Glomerular endothelial cell (primary cell): ENCODE measurements at regions not wholly inside any gene's neighbourhood (a gene's known extent, or its start where the extent isn't known, plus 50 kb on each side); places are given as distances from the start of the nearest gene placed in this dataset.

Source experiments
- DNase-seq: peaks from one replicate; pipeline ENCODE4 v3.0.0-alpha.2; 2011; ENCODE audit warnings: low read depth, low spot score; ENCODE audit errors: extremely low read depth

DNA sequence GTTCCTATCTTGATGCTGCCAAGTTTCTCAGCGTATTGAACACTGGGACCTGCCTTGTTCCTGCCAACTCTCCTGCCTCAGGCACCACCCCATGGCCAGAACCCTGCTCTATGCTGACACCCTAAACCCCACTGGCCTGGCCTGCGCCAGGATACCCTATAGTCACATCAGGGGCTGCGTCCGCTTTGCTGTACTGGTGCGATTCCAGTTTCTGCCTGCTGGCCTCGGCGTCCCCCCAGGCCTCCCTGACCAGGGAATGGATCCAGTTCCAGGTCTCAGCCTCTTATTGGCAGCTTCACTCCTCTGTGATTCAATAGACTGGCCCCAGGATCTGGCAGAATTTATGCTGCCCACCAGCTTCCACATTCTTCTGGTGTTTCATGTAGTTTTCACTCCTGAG, 55.0 kb downstream of the GPR6 start:
- no peak for DNase-seq

DNA sequence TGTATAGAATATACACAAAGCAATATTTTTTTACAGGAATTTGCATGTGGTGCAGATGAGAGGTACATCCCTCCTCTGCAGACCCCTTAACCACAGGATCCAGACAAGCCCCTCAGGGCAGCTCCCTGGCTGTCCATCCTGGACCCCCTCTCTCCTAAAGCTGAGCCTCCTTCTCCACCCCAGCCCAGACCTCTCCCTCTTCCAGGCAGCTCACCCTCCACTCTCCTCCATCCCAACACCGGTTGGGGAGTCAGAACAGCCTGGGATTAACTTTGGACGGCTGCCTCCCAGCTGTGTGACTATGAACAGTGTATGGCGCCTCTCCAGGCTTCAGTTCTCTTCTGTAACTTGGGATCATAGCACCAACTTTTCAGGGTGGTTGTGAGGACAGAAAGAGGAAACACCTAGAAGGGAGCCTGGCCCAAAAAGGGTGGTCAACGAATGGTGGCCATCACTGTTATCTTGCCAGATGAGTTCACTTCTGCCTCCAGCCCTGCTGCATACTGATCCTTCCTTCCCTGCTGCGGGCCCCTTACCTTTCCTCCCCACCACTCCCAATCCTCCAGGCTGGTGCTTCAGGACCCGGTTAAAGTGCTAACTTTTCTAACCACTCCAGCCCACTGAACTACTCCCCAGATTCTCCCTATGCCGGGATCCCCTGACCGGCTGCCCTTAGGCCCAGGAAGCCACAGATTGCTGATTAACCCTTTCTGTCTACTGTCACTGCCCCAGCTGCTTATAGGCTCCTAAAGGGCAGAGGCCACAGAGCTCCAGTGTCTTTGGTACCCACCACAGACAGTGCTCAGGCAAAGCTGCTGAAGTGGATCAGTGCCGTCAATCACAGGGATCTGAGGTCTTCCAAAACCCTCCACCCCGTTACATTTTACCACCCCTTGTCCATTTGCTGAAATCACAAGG, 55.9 kb downstream of the GPR6 start:
- no peak for DNase-seq

- DNase-seq, result no peak
Observed at GRCh38 chr6:110034667-110035036, 56.5 kb downstream of the GPR6 start.

DNA sequence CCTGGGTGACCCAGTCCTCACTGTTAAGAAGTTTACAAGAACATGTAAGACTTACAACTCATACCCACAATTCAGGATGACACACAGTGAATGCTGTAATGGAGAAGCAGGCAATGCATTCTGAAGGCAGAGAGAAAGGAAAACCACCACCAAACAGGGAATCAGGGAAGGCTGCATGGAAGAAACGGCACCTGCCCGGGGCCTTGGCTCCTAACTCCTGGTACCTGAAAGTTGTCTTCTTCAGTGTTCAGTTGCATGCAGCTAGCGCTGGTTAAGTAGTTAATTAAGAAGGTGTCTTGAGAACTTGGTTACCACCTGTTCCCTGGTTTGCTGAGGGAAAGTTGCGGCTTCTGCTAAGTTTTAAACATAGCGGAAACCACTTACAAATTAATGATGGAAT, 57.2 kb downstream of the GPR6 start:
- no peak for DNase-seq

DNA sequence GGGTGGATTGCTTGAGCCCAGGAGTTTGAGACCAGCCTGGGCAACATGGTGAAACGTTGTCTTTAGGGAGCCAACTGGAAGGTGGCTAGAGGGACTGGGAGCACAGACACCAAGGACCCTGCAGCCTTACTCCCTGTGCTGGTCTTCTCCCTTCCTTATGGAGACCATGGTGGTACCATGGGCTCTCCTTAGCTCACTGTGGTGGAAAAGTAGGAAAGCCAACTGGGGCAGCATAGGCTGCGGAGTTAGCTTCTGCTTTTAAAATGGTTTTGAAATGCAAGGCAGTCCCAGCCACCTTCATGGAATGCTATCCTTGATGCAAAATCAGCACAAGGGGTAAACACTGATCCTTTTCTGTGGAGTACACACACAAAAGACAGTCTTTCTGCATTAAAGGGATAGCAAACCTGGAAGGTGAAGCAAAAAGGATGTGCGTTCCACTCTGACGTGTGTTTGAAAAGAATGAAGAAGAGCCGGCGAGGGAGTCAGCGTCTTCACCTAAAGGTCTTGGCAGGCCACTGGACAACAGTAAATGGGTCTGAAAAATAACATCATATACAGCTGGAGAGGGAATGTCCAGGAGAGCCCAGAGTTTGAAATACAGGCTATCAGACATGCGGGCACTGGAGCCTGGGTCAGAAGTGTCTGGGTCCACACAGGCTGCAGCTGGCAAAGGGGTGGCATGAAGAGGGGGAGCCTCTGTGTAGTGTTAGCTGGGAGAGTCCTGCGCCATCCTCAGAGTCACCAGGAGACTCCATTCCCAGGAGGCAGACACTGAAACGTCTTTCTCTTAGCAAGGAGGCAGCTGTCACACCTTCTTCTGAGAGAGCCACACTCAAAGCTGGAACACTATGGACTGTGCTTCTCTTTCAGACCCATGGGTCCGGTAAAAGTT, 58.5 kb downstream of the GPR6 start:
- no peak for DNase-seq

DNA sequence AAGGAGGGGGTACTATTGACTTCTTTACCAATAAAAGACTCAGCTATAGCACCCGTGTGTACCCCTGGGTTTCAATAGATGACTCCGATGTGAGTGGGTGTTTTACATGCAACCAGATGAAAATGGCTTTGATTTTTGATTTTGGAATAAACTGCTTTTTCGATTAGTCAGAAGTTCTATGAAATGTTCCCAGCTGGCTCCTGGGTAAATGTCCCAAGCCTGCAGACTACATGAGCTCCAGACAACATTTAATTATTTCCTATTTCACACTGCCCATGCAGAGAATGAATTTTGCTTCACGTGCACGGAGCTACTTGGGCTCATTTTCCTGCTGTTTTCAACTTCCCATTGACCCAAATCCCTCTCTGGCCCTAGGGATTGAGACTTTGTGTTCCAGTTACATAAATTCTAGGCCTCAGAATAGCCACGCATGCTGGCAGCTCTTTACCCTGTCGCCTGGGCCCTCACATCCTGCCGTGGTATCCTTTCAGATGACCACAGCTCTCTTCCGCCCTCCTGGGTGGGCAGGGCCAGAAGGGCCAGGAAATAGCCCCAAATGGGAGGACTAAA, 59.7 kb downstream of the GPR6 start:
- DNase-seq, result no peak

DNA sequence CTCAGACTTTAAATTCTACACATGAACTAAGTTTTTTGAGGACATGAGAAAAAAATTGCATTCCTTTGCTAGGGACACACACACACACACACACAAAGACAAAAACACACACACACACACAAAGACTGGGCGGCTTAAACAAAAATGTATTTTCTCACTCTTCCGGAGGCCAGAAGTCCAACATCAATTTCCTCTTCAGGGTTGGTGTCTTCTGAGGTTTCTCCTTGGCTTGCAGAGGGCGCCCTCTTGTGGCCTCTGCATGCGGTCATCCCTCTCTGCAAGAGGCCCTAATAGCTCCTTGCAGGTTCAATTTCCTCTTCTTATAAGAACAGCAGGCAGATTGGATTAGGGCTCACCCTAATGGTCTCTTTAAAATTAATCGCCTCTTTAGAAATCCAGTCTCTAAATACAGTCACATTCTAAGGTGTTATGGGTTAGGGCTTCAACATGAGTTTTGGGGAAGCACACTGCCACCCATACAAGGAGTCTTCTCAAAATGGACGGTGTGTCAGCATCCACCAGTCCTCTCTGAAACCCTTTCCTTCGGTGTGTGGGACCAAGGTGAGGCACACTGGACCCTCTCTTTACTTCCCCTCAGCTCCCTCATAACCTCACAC, 61.4 kb downstream of the GPR6 start:
- DNase-seq, result peak; percentile 63

GRCh38 chr6:110039981-110040383, 61.9 kb downstream of the GPR6 start:
- no peak for DNase-seq

- DNase-seq, result no peak
Observed at GRCh38 chr6:110040716-110041115, 62.6 kb downstream of the GPR6 start.

- DNase-seq, result no peak
Observed at GRCh38 chr6:110041126-110041525, 63.0 kb downstream of the GPR6 start.

DNA sequence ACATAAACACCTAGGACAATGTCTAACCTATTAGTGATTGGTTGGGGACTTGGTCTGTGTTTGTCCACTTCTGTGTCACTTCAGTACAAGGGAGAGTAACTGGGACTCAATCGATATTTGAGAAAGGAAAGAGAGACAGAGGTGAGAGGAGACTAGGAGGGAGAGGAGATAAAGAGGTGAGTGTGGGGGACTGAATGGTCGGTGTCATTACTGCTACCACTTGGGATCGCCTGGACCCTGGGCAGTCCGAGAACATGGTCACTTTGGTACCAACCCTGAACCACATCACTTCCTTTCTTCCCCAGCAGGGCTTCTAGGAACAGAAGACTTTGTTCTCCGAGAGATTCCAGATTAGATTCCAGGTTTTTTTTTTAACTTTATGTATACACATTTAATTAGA, 63.7 kb downstream of the GPR6 start:
- no peak for DNase-seq

DNA sequence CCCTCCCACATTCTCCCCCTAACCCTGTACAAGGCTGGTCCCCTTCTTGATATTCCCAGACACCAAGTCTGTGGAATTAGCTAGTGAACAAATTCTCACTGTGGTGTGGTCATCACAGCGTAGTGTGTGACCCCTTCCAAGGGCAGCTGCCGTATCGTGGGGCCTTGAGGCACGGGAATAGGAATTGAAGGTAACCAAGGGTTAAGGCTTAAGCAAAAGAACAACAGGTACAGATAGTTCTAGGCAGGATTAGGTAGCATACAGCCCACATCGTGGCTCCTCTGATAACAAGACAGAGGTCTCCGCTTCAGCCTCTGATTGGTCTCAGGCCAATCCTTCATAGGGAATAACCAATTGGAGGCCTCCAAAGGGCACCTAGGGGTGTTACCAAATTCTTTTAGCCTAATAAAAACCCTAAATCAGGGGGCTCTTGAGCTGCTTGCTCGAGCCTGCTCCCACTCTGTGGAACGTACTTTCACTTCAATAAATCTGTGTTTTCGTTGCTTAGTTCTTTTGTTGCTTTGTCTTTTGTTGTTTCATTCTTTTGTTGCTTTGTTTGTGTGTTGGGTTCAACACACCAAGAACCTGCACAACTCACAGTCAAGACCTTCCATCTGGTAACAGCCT, 64.7 kb downstream of the GPR6 start:
- DNase-seq, result no peak

GRCh38 chr6:110043366-110043994, 65.4 kb downstream of the GPR6 start:
- DNase-seq, result no peak

- DNase-seq, result no peak
Observed at GRCh38 chr6:110044096-110044495, 66.0 kb downstream of the GPR6 start.

- no peak for DNase-seq
Observed at GRCh38 chr6:110044622-110045021, 66.5 kb downstream of the GPR6 start.

DNA sequence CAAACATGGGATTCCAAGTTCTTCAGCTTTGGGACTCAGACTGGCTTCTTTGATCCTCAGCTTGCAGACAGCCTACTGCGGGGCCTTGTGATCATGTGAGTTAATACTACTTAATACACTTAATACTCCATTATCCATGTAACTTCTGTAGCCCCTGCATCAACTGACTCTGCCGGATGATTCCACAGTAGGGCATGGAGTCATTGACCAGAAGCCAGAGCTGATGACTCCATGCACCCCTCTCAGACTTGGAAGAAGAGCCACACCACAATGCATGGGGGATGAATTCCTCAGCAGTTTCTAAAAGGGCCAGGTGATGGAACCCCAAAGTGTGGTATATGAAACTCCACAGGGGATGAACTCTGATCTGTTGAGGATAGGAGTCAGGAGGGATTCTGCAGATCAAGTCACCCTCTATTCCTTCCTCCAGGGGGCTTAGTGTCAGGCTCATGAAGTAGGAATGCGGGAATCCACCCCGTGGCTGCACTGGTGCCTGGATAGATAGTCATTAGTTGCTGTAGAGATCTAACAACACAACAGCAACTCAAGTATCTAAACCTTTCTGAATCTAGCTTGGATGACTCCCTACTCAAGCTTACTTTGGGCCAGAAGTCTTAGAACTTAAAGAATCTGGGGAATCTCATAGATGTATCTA, 70.2 kb downstream of the GPR6 start:
- DNase-seq, result no peak

DNA sequence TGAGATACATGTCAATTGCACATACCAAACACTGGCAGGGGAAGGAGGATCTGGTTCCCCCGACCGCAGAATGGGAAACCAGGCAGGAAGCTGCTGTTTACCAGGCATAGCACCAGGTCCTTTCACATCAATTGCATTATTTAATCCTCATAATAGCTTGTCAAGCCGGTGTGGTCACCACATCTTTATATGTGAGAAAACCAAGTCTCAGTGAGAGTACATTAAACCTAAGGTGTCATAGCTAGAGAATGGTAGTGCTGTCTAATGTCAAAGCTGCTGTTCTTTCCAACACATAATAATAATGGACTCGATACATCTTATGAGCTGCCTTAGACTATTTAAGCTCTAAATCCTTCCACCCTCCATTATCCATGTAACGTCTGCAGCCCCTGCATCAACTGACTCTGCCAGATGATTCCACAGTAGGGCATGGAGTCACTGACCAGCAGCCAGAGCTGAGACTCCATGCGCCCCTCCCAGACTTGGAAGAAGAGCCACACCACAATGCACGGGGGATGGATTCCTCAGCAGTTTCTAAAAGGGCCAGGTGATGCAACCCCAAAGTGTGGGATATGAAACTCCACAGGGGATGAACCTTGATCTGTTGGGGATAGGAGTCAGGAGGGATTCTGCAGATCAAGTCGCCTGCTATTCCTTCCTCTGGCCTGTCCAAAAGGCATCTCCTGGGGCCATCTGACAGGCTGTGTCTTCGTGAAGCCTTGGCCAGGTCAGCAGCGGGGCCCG, 71.8 kb downstream of the GPR6 start:
- DNase-seq, result no peak
